GM06990 (cell line): ENCODE measurements at regions not wholly inside any gene's neighbourhood (a gene's known extent, or its start where the extent isn't known, plus 50 kb on each side); places are given as distances from the start of the nearest gene placed in this dataset.
A peak's percentile ranks its signal among the peaks of the same experiment; 100 is the strongest.
"Not testable (repeated sequence)": the region's sequence is repeated elsewhere in the genome, so short reads cannot be mapped to it uniquely, and the experiment has no call there.

Source experiments
- DNase-seq: peaks from one replicate; pipeline ENCODE4 v3.0.0-alpha.2; 2011; ENCODE audit not compliant: insufficient read length; ENCODE audit errors: extremely low read depth
- H3K27me3 ChIP-seq: replicated peaks from 2 replicates; pipeline ENCODE4 v1.6.0; 2011; ENCODE audit warnings: low read length; ENCODE audit not compliant: control insufficient read depth, insufficient read depth
- H3K36me3 ChIP-seq: 2 replicates; pipeline ENCODE4 v1.5.1; 2011; ENCODE audit warnings: low read length; ENCODE audit not compliant: control insufficient read depth, insufficient read depth
- H3K4me3 ChIP-seq: replicated peaks from 2 replicates; pipeline ENCODE4 v1.5.1; 2011; ENCODE audit warnings: low read depth, mild to moderate bottlenecking, control low read depth, low read length
- TF ChIP-seq, protein P1 (sequence below): IDR thresholded peaks from 2 replicates; pipeline ENCODE4 v1.5.1; 2011; ENCODE audit warnings: low read length, control low read depth, mild to moderate bottlenecking, inconsistent platforms; ENCODE audit not compliant: insufficient read depth, poor library complexity, severe bottlenecking

DNA sequence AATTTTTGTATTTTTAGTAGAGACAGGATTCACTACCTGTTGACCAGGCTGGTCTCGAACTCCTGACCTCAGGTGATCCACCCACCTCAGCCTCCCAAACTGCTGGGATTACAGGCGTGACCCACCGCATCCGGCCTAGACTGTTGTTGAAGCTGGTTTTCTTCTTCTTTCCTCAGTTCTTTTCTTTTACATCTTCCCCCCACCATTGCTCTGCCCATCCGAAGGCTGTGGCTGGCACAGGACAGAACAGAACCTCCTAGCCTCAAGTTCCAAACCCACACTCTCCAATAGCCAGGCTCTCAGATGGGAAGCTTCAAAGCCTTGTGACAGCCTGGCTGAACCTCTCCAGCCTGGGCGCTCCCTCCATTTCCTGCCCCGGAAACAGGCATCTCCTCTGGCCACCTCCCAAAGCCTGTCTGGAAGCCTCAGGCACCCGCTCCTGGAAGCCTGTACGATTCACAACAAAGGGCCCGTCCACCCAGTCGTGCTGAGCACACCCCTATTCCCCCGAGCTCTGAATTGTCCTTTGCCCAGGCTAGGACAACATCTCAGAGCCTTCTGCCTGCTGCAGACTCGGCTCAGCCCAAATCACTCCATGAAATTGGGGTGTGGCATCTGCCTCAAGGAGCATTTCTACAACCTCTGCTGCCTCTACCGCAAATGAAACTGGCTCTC, 138.1 kb upstream of the C1QTNF3 start:
- H3K27me3 ChIP-seq, H3K4me3 ChIP-seq, DNase-seq, H3K36me3 ChIP-seq: not testable (repeated sequence)

- not testable (repeated sequence) for H3K27me3 ChIP-seq, H3K36me3 ChIP-seq, DNase-seq, H3K4me3 ChIP-seq
These were observed 142.0 kb upstream of the C1QTNF3 start for GRCh38 chr5:34185005-34185404.

GRCh38 chr5:34185572-34185971, 142.6 kb upstream of the C1QTNF3 start:
- H3K27me3 ChIP-seq: not testable (repeated sequence)
- peak; percentile 3 for DNase-seq

DNA sequence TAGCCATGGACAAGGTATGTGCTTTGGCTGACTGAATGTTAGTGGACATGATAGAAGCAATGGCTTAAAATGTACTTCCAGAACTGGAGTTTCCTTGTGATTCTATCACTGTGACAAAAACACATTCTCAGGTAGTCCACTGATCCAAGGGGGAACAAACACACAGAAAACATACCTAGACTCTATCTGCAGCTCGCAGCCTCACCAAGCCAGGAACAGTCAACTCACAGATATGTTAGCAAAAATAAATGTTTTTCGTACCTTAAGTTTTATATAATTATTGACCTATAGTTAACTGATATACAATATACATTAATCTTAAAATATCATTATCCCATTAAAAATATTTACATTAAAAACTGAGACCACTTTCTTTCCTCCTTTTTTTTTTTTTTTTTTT, 143.1 kb upstream of the C1QTNF3 start:
- DNase-seq: not testable (repeated sequence)

More at GRCh38 chr5:34185572-34185971, 142.6 kb upstream of the C1QTNF3 start:
- not testable (repeated sequence) for H3K4me3 ChIP-seq, H3K36me3 ChIP-seq

DNA sequence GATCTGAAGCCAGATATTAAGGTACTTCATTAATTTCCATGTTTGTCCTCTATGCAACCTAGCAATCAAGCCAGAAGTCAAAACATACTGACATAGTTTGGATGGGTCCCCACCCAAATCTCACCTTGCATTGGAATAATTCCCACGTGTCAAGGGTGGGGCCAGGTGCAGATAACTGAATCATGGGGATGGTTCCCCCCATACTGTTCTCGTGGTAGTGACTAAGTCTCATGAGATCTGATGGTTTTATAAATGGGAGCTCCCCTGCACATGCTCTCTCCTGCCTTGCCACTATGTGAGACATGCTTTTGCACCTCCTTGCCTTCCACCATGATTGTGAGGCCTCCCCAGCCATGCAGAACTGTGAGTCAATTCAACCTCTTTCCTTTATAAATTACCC, 143.9 kb upstream of the C1QTNF3 start:
- not testable (repeated sequence) for H3K36me3 ChIP-seq, H3K4me3 ChIP-seq, H3K27me3 ChIP-seq, DNase-seq

More for the DNA sequence above, 143.1 kb upstream of the C1QTNF3 start:
- H3K36me3 ChIP-seq, H3K4me3 ChIP-seq, H3K27me3 ChIP-seq: not testable (repeated sequence)

DNA sequence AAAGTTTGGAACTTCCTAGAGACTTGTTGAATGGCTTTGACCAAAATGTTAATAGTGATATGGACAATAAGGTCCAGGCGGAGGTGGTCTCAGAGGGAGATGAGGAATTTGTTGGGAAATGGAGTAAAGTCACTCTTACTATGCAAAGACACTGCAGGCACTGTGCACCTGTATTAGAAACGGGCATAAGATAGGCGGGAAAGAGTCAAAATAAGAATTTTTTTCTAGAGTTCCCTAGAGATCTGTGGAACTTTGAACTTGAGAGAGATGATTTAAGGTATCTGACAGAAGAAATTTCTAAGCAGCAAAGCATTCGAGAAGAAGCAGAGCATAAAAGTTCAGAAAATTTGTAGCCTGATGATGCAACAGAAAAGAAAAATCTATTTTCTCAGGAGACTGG, 144.4 kb upstream of the C1QTNF3 start:
- not testable (repeated sequence) for H3K36me3 ChIP-seq, H3K27me3 ChIP-seq, DNase-seq, H3K4me3 ChIP-seq

GRCh38 chr5:34188001-34188822, 145.2 kb upstream of the C1QTNF3 start:
- H3K4me3 ChIP-seq, H3K27me3 ChIP-seq, H3K36me3 ChIP-seq: not testable (repeated sequence)
- peak; percentile 39 for DNase-seq
- TF ChIP-seq, protein P1, sequence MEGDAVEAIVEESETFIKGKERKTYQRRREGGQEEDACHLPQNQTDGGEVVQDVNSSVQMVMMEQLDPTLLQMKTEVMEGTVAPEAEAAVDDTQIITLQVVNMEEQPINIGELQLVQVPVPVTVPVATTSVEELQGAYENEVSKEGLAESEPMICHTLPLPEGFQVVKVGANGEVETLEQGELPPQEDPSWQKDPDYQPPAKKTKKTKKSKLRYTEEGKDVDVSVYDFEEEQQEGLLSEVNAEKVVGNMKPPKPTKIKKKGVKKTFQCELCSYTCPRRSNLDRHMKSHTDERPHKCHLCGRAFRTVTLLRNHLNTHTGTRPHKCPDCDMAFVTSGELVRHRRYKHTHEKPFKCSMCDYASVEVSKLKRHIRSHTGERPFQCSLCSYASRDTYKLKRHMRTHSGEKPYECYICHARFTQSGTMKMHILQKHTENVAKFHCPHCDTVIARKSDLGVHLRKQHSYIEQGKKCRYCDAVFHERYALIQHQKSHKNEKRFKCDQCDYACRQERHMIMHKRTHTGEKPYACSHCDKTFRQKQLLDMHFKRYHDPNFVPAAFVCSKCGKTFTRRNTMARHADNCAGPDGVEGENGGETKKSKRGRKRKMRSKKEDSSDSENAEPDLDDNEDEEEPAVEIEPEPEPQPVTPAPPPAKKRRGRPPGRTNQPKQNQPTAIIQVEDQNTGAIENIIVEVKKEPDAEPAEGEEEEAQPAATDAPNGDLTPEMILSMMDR: peak; percentile 46

- not testable (repeated sequence) for H3K4me3 ChIP-seq, H3K36me3 ChIP-seq, DNase-seq
These were observed 146.2 kb upstream of the C1QTNF3 start for GRCh38 chr5:34189246-34189645.

GRCh38 chr5:34189752-34190411, 146.9 kb upstream of the C1QTNF3 start:
- peak; percentile 2 for DNase-seq
- not testable (repeated sequence) for H3K27me3 ChIP-seq, H3K36me3 ChIP-seq, H3K4me3 ChIP-seq

More at GRCh38 chr5:34189246-34189645, 146.2 kb upstream of the C1QTNF3 start:
- H3K27me3 ChIP-seq: not testable (repeated sequence)

- DNase-seq, H3K27me3 ChIP-seq, H3K4me3 ChIP-seq, H3K36me3 ChIP-seq: not testable (repeated sequence)
These were observed 147.5 kb upstream of the C1QTNF3 start for GRCh38 chr5:34190466-34190865.

GRCh38 chr5:34191279-34191744, 148.3 kb upstream of the C1QTNF3 start:
- DNase-seq, H3K36me3 ChIP-seq, H3K4me3 ChIP-seq, H3K27me3 ChIP-seq: not testable (repeated sequence)

DNA sequence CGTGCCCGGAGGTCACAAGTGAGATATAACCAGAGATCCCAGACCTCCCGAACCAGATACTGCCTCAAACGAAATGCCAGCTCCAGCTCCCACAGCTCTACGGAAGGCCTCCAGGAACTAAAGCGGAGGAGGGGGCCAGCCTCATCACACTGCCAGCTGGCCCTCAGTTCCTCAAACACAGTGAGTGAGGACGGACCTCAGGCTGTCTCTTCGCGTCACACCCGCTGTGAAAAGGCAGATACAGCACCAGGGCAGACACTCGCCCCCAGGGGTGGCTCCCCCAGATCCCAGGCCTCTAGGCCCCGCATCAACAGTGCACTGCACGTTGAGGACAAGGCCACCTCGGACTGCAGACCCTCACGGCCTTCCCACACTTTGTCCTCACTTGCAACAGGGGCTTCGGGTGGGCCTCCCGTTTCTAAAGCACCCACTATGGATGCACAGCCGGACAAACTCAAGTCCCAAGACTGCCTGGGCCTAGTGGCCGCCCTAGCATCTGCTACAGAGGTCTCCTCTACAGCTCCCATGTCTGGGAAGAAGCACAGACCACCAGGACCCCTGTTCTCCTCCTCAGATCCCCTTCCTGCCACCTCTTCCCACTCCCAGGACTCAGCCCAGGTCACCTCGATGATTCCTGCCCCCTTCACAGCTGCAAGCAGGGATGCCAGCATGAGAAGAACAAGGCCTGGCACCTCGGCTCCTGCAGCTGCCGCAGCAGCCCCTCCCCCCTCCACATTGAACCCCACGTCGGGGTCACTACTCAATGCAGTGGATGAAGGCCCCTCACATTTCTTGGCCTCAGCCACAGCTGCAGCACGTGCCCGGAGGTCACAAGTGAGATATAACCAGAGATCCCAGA, 149.3 kb upstream of the C1QTNF3 start:
- not testable (repeated sequence) for H3K36me3 ChIP-seq, H3K27me3 ChIP-seq, H3K4me3 ChIP-seq
- peak; percentile 9 for DNase-seq
